SK-N-SH (cell line): ENCODE measurements at regions not wholly inside any gene's neighbourhood (a gene's known extent, or its start where the extent isn't known, plus 50 kb on each side); places are given as distances from the start of the nearest gene placed in this dataset.

ENCODE experiments used
- CTCF ChIA-PET: fragments of 300-600, 350-600 bp; formaldehyde crosslinking; extraction: SDS; loops from one replicate; lab custom pipeline; 2021; lab: Yijun Ruan, JAX
- POLR2A ChIA-PET: fragments of 350-600 bp; sonication (Branson Sonifier 250); formaldehyde crosslinking; extraction: SDS; loops from one replicate; lab custom pipeline; 2020; ENCODE audit warnings: antibody characterized with exemption, inconsistent platforms; lab: Yijun Ruan, JAX
- DNase-seq: peaks from one replicate; pipeline ENCODE4 v3.0.0; 2012
- H2AFZ ChIP-seq: fragments of 200-600 bp; sonication (generic); 2 replicates; pipeline ENCODE4 v1.8.1; 2016; ENCODE audit warnings: antibody characterized with exemption, mild to moderate bottlenecking, low read depth
- H3F3A ChIP-seq: fragments of 200-600 bp; sonication (generic); replicated peaks from 2 replicates; pipeline ENCODE3; 2016; ENCODE audit warnings: antibody characterized with exemption, mild to moderate bottlenecking; ENCODE audit not compliant: insufficient read depth
- H3K27ac ChIP-seq, 2 experiments: fragments of 200-500 bp in 1 of 2; fragments of 200-600 bp in 1 of 2; sonication (Bioruptor generic) in 1 of 2; sonication (generic), shearing (Covaris generic) in 1 of 2; 2 replicates each; pipeline versions ENCODE4 v1.5.1 to v1.6.1; 2014 to 2016; ENCODE audit warnings: low read depth in 2 of 2, inconsistent platforms in 1 of 2, low read length in 1 of 2, mild to moderate bottlenecking in 1 of 2, mixed read lengths in 1 of 2
- H3K27me3 ChIP-seq: fragments of 200-600 bp; sonication (generic), shearing (Covaris generic); 2 replicates; pipeline ENCODE4 v1.6.1; 2016; ENCODE audit warnings: mixed run types; ENCODE audit not compliant: insufficient read depth
- H3K36me3 ChIP-seq, 2 experiments: fragments of 200-500 bp in 1 of 2; fragments of 200-600 bp in 1 of 2; sonication (Bioruptor generic) in 1 of 2; sonication (generic) in 1 of 2; replicated peaks in 1 of 2; 2 replicates each; pipeline versions ENCODE3 to v1.5.1; 2014 to 2016; ENCODE audit warnings: low read length in 1 of 2, mild to moderate bottlenecking in 1 of 2; ENCODE audit not compliant: insufficient read depth in 2 of 2, control insufficient read depth in 1 of 2
- H3K4me1 ChIP-seq, 2 experiments: fragments of 200-500 bp in 1 of 2; fragments of 200-600 bp in 1 of 2; sonication (Bioruptor generic) in 1 of 2; sonication (generic), shearing (Covaris generic) in 1 of 2; 2 replicates each; pipeline versions ENCODE4 v1.5.1 to v1.6.1; 2014 to 2016; ENCODE audit warnings: low read depth in 1 of 2, low read length in 1 of 2, mixed run types in 1 of 2; ENCODE audit not compliant: insufficient read depth in 2 of 2, control insufficient read depth in 1 of 2
- H3K4me2 ChIP-seq: fragments of 200-600 bp; sonication (generic), shearing (Covaris generic); 2 replicates; pipeline ENCODE4 v1.6.1; 2017; ENCODE audit warnings: mixed run types
- H3K4me3 ChIP-seq, 2 experiments: fragments of 200-500 bp in 1 of 2; fragments of 200-600 bp in 1 of 2; sonication (Bioruptor generic) in 1 of 2; sonication (generic), shearing (Covaris generic) in 1 of 2; 2 replicates each; pipeline versions ENCODE4 v1.5.1 to v1.8.1; 2014 to 2016; ENCODE audit warnings: low read depth in 2 of 2, inconsistent platforms in 1 of 2, low read length in 1 of 2, mild to moderate bottlenecking in 1 of 2, mixed read lengths in 1 of 2, moderate library complexity in 1 of 2
- H3K79me2 ChIP-seq: fragments of 200-600 bp; sonication (generic); 2 replicates; pipeline ENCODE4 v1.8.1; 2017; ENCODE audit warnings: mild to moderate bottlenecking; ENCODE audit not compliant: insufficient read depth
- H3K9ac ChIP-seq: fragments of 200-600 bp; sonication (generic); 2 replicates; pipeline ENCODE4 v1.6.1; 2017; ENCODE audit warnings: mixed run types
- H3K9me2 ChIP-seq: fragments of 200-600 bp; sonication (generic); 2 replicates; pipeline ENCODE4 v1.6.1; 2017; ENCODE audit warnings: mixed run types
- H3K9me3 ChIP-seq: fragments of 200-600 bp; sonication (generic); 2 replicates; pipeline ENCODE4 v1.6.1; 2017; ENCODE audit warnings: mixed run types, mild to moderate bottlenecking, moderate library complexity
- H4K20me1 ChIP-seq: fragments of 200-600 bp; sonication (generic); 2 replicates; pipeline ENCODE4 v1.6.1; 2017; ENCODE audit warnings: mild to moderate bottlenecking, mixed run types; ENCODE audit not compliant: insufficient read depth
- FOXJ3 ChIP-seq: sonication (generic); formaldehyde crosslinking; IDR thresholded peaks from 2 replicates; pipeline ENCODE4 v1.5.1; 2020; ENCODE audit warnings: mild to moderate bottlenecking, missing genetic modification reagents
- GATA2 ChIP-seq: sonication (generic); formaldehyde crosslinking; IDR thresholded peaks from 2 replicates; pipeline ENCODE4 v1.5.0; 2020; ENCODE audit warnings: mild to moderate bottlenecking, missing genetic modification reagents
- NRF1 ChIP-seq: IDR thresholded peaks from 2 replicates; pipeline ENCODE4 v1.6.1; 2012; ENCODE audit warnings: low read depth, mild to moderate bottlenecking, low read length
- SIN3A ChIP-seq: IDR thresholded peaks from 2 replicates; pipeline ENCODE4 v1.6.1; 2012; ENCODE audit warnings: low read depth, mild to moderate bottlenecking, low read length, moderate library complexity, borderline replicate concordance
- WGBS: methylation state at CpG from one replicate; pipeline ENCODE4 v1.1.6; 2017; ENCODE audit warnings: low lambda C conversion rate; 5-methylcytosine and 5-hydroxymethylcytosine counted together
- TF ChIP-seq, protein P1 (sequence below): IDR thresholded peaks from 2 replicates; pipeline ENCODE4; 2012
- TF ChIP-seq, protein P2 (sequence below): IDR thresholded peaks from 2 replicates; pipeline ENCODE4 v1.4.0; 2012; ENCODE audit warnings: low read depth, borderline replicate concordance
- TF ChIP-seq, protein P3 (sequence below): fragments of 200-600 bp; sonication (generic); IDR thresholded peaks from 2 replicates; pipeline ENCODE4 v1.6.1; 2017; ENCODE audit warnings: antibody characterized with exemption, mild to moderate bottlenecking, moderate library complexity
- TF ChIP-seq, protein P4 (sequence below): IDR thresholded peaks from 2 replicates; pipeline ENCODE4 v1.4.0; 2012; ENCODE audit warnings: low read depth, borderline replicate concordance

DNA sequence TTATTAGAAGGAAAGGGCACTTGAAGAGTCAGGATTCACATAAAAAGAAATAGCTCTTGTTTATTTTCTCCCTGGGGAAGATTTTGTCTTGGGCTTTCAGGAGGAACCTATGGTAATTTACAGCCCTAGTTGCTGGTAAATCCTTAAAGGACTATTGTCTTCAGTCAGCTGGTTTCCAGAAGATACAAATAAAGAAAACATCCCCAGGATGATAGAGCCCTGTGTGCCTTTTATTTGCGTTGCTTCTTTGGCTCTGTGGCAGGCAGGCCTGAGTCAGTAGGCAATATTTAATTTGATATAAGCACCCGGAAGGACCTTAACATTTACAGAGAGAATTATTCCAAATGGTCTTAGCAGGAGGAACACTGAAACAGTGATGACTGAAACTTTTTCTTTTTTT, 131.0 kb upstream of the SLC34A2 start (continued):
- TF ChIP-seq, protein P1, sequence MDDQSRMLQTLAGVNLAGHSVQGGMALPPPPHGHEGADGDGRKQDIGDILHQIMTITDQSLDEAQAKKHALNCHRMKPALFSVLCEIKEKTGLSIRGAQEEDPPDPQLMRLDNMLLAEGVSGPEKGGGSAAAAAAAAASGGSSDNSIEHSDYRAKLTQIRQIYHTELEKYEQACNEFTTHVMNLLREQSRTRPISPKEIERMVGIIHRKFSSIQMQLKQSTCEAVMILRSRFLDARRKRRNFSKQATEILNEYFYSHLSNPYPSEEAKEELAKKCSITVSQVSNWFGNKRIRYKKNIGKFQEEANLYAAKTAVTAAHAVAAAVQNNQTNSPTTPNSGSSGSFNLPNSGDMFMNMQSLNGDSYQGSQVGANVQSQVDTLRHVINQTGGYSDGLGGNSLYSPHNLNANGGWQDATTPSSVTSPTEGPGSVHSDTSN = no peak

DNA sequence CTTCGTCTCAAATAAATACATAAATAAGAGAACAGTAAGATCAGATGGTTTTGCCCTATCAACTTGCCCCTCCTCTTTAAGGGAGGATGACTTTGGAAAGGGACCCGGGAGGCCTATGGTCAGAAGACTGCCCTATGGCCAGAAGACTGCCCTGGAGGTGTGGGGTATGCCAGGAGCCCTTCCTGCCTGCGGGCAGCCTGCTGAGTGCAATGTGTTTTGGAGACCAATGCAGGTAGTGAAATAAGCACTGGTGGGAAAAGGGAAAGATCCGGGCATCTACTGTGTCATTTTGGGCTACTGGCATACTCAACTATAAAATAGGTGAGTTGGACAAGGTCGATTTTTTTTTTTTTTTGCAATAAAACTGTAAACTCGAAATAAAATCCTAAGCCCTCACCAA, 129.8 kb upstream of the SLC34A2 start:
- CTCF ChIA-PET = no interaction called here
- no peak for DNase-seq
- POLR2A ChIA-PET = no interaction called here

DNA sequence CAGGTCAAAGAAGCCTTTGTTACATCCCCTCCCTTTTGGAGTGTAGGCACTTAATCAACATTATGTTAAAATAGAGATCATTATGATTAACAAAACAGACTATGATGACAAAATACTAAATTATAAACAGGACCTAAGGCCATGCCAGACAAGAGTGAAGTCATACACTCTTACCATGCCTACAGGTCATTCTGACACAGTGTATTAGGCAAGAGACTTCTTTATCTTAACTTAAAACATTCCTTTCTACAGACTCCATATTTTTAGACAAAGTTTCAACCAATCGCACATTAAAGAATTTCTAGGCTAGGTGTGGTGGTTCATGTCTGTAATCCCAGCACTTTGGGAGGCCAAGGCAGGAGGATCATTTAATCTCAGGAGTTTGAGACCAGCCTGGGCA, 128.6 kb upstream of the SLC34A2 start:
- WGBS = 42% methylated on average over 1 of the region's 1 CpG
- no peak overlapping the region for H2AFZ ChIP-seq
- H3K9me3 ChIP-seq = no peaks in the 10 kb centered on the region
- H3K4me2 ChIP-seq = no peak overlapping the region
- H3K27me3 ChIP-seq = peaks cover 15% of the 10 kb centered on the region; the same call in 1 of the 2 replicates
- no peaks in the 10 kb centered on the region for H4K20me1 ChIP-seq
- no peaks in the 10 kb centered on the region for H3K9me2 ChIP-seq
- no peaks in the 10 kb centered on the region for H3K79me2 ChIP-seq
- no peak for DNase-seq
- H3K4me3 ChIP-seq = no peak overlapping the region
- H3K27ac ChIP-seq = no peak overlapping the region
- TF ChIP-seq, protein P2, sequence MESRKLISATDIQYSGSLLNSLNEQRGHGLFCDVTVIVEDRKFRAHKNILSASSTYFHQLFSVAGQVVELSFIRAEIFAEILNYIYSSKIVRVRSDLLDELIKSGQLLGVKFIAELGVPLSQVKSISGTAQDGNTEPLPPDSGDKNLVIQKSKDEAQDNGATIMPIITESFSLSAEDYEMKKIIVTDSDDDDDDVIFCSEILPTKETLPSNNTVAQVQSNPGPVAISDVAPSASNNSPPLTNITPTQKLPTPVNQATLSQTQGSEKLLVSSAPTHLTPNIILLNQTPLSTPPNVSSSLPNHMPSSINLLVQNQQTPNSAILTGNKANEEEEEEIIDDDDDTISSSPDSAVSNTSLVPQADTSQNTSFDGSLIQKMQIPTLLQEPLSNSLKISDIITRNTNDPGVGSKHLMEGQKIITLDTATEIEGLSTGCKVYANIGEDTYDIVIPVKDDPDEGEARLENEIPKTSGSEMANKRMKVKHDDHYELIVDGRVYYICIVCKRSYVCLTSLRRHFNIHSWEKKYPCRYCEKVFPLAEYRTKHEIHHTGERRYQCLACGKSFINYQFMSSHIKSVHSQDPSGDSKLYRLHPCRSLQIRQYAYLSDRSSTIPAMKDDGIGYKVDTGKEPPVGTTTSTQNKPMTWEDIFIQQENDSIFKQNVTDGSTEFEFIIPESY = no peak
- H3K4me1 ChIP-seq = no peaks in the 10 kb centered on the region
- no peaks in the 10 kb centered on the region for H3K36me3 ChIP-seq
- no peak overlapping the region for H3K9ac ChIP-seq
- no peaks in the 10 kb centered on the region for H3F3A ChIP-seq
- CTCF ChIA-PET = no interaction called here
- POLR2A ChIA-PET = no interaction called here

More for the DNA sequence above, 129.8 kb upstream of the SLC34A2 start:
- TF ChIP-seq NRF1 (no peak), SIN3A (no peak), GATA2 (no peak), FOXJ3 (CRISPR knock-in tag) (no peak)
- TF ChIP-seq, protein P3, sequence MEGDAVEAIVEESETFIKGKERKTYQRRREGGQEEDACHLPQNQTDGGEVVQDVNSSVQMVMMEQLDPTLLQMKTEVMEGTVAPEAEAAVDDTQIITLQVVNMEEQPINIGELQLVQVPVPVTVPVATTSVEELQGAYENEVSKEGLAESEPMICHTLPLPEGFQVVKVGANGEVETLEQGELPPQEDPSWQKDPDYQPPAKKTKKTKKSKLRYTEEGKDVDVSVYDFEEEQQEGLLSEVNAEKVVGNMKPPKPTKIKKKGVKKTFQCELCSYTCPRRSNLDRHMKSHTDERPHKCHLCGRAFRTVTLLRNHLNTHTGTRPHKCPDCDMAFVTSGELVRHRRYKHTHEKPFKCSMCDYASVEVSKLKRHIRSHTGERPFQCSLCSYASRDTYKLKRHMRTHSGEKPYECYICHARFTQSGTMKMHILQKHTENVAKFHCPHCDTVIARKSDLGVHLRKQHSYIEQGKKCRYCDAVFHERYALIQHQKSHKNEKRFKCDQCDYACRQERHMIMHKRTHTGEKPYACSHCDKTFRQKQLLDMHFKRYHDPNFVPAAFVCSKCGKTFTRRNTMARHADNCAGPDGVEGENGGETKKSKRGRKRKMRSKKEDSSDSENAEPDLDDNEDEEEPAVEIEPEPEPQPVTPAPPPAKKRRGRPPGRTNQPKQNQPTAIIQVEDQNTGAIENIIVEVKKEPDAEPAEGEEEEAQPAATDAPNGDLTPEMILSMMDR = no peak
- TF ChIP-seq, protein P4, sequence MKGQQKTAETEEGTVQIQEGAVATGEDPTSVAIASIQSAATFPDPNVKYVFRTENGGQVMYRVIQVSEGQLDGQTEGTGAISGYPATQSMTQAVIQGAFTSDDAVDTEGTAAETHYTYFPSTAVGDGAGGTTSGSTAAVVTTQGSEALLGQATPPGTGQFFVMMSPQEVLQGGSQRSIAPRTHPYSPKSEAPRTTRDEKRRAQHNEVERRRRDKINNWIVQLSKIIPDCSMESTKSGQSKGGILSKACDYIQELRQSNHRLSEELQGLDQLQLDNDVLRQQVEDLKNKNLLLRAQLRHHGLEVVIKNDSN = no peak
- H4K20me1 ChIP-seq = no peaks in the 10 kb centered on the region
- H3K4me1 ChIP-seq = no peaks in the 10 kb centered on the region
- no peak overlapping the region for H3K4me2 ChIP-seq
- H3K9me3 ChIP-seq = no peaks in the 10 kb centered on the region
- H3K27me3 ChIP-seq = peaks cover 25% of the 10 kb centered on the region; the same call in 1 of the 2 replicates
- 31% methylated on average over 6 of the region's 6 CpGs for WGBS
- H2AFZ ChIP-seq = no peak overlapping the region
- H3K4me3 ChIP-seq = no peak overlapping the region
- H3K36me3 ChIP-seq = no peaks in the 10 kb centered on the region
- H3K79me2 ChIP-seq = no peaks in the 10 kb centered on the region
- no peak overlapping the region for H3K9ac ChIP-seq
- no peaks in the 10 kb centered on the region for H3K9me2 ChIP-seq
- no peaks in the 10 kb centered on the region for H3F3A ChIP-seq
- no peak overlapping the region for H3K27ac ChIP-seq
